ENCODE measurements at regions not wholly inside any gene's neighbourhood (a gene's known extent, or its start where the extent isn't known, plus 50 kb on each side); places are given as distances from the start of the nearest gene placed in this dataset.
A peak's percentile ranks its signal among the peaks of the same experiment; 100 is the strongest.

- no peaks in the 10 kb centered on the region for H4K20me1 ChIP-seq (ENCODE audit: insufficient read depth)
- H3K9me2 ChIP-seq (ENCODE audit: insufficient read depth), result no peaks in the 10 kb centered on the region; the same call in 1 of the 2 replicates
- no peak overlapping the region for H3K27ac ChIP-seq (ENCODE audit: low read depth, low read length)
- no peak overlapping the region for H3K9ac ChIP-seq (ENCODE audit: low read length)
- intact Hi-C loops (cut with micrococcal nuclease), result no loop called here
- H3K27me3 ChIP-seq (ENCODE audit: insufficient read depth, low read length), result no peaks in the 10 kb centered on the region
- H2AFZ ChIP-seq (ENCODE audit: low read depth, low read length, poor library complexity, severe bottlenecking), result no peak overlapping the region
- POLR2A ChIA-PET, result no interaction called here
- RAD21 ChIA-PET (ENCODE audit: low non-redundant PET in 1 of 2, low total read pairs in 2 of 2, uncharacterized antibody in 2 of 2, unreplicated experiment in 2 of 2), result no interaction called here
- no peak for DNase-seq (ENCODE audit: low read depth, low spot score)
- ATAC-seq, result no peak
- no TSS peak for BruUV-seq (replicated peaks)
- TF ChIP-seq SP1 (IDR thresholded peaks at IDR 0.05; ENCODE audit: low read depth), result no peak
- TF ChIP-seq EZH2 (IDR thresholded peaks at IDR 0.05), result no peak
- no peak for TF ChIP-seq EGR1 (IDR thresholded peaks at IDR 0.05; ENCODE audit: low read depth)
- TF ChIP-seq POLR2A (IDR thresholded peaks at IDR 0.05; ENCODE audit: borderline replicate concordance, extremely low read depth, insufficient read depth, insufficient read length), result no peak
- TF ChIP-seq FOSL1 (IDR thresholded peaks at IDR 0.05; ENCODE audit: low read depth), result no peak
- TF ChIP-seq ATF3 (IDR thresholded peaks at IDR 0.05), result no peak
- no peak for TF ChIP-seq CTCF (IDR thresholded peaks at IDR 0.05 in 2 of 3, conservative IDR thresholded peaks at IDR 0.05 in 1 of 3; ENCODE audit: borderline replicate concordance in 1 of 3, insufficient read depth in 1 of 3, low read depth in 2 of 3, low read length in 2 of 3)
- TF ChIP-seq ZFX (IDR thresholded peaks at IDR 0.05), result no peak
- H3K36me3 ChIP-seq (ENCODE audit: control insufficient read depth in 1 of 2, insufficient read depth in 2 of 2, low read length in 2 of 2), result no peaks in the 10 kb centered on the region
- H3K79me2 ChIP-seq (ENCODE audit: insufficient read depth, low read length), result no peaks in the 10 kb centered on the region
- CTCF ChIA-PET, result no interaction called here
- H3K4me1 ChIP-seq (ENCODE audit: control insufficient read depth in 1 of 2, insufficient read depth in 2 of 2, low read length in 2 of 2), result no peaks in the 10 kb centered on the region
- no peaks in the 10 kb centered on the region for H3K9me3 ChIP-seq (ENCODE audit: control insufficient read depth in 1 of 2, insufficient read depth in 1 of 2, low read depth in 1 of 2, low read length in 2 of 2)
- no peak overlapping the region for H3K4me3 ChIP-seq (replicated peaks in 1 of 2; ENCODE audit: low read depth in 1 of 2, low read length in 2 of 2)
- H3K4me2 ChIP-seq (ENCODE audit: low read length), result no peak overlapping the region
These were observed 1354.2 kb downstream of the FSTL5 start for GRCh38 chr4:160809576-160809975.

GRCh38 chr4:160810424-160810823, 1353.4 kb downstream of the FSTL5 start:
- H3K4me1 ChIP-seq (ENCODE audit: control insufficient read depth in 1 of 2, insufficient read depth in 2 of 2, low read length in 2 of 2), result no peaks in the 10 kb centered on the region
- H3K4me3 ChIP-seq (replicated peaks in 1 of 2; ENCODE audit: low read depth in 1 of 2, low read length in 2 of 2), result no peak overlapping the region
- ChIA-PET CTCF (no interaction called here), RAD21 (ENCODE audit: low non-redundant PET in 1 of 2, low total read pairs in 2 of 2, uncharacterized antibody in 2 of 2, unreplicated experiment in 2 of 2) (no interaction called here), POLR2A (no interaction called here)
- ATAC-seq (no peak), DNase-seq (ENCODE audit: low read depth, low spot score) (no peak)
- no peaks in the 10 kb centered on the region for H3K36me3 ChIP-seq (ENCODE audit: control insufficient read depth in 1 of 2, insufficient read depth in 2 of 2, low read length in 2 of 2)
- no peak overlapping the region for H3K27ac ChIP-seq (ENCODE audit: low read depth, low read length)
- H3K27me3 ChIP-seq (ENCODE audit: insufficient read depth, low read length), result no peaks in the 10 kb centered on the region
- H3K9me3 ChIP-seq (ENCODE audit: control insufficient read depth in 1 of 2, insufficient read depth in 1 of 2, low read depth in 1 of 2, low read length in 2 of 2), result no peaks in the 10 kb centered on the region
- no peaks in the 10 kb centered on the region for H3K79me2 ChIP-seq (ENCODE audit: insufficient read depth, low read length)
- H3K4me2 ChIP-seq (ENCODE audit: low read length), result no peak overlapping the region
- BruUV-seq (replicated peaks), result no TSS peak
- H2AFZ ChIP-seq (ENCODE audit: low read depth, low read length, poor library complexity, severe bottlenecking), result peak overlapping the region; percentile 1
- H4K20me1 ChIP-seq (ENCODE audit: insufficient read depth), result no peaks in the 10 kb centered on the region
- H3K9me2 ChIP-seq (ENCODE audit: insufficient read depth), result no peaks in the 10 kb centered on the region; the same call in 1 of the 2 replicates
- TF ChIP-seq YY1 (IDR thresholded peaks at IDR 0.05; ENCODE audit: extremely low read depth, insufficient replicate concordance, low read depth, low read length) (no peak), EZH2 (IDR thresholded peaks at IDR 0.05) (no peak), JUND (IDR thresholded peaks at IDR 0.05) (no peak), SP1 (IDR thresholded peaks at IDR 0.05; ENCODE audit: low read depth) (no peak), CBX3 (IDR thresholded peaks at IDR 0.05; ENCODE audit: low read depth) (no peak), MAX (IDR thresholded peaks at IDR 0.05) (no peak), SIN3A (IDR thresholded peaks at IDR 0.05; ENCODE audit: low read depth) (no peak)
- no peak overlapping the region for H3K9ac ChIP-seq (ENCODE audit: low read length)
- intact Hi-C loops (cut with micrococcal nuclease), result no loop called here

Data from HCT116 (cell line).